Liver (tissue), 3 donors: ENCODE measurements at regions not wholly inside any gene's neighbourhood (a gene's known extent, or its start where the extent isn't known, plus 50 kb on each side); places are given as distances from the start of the nearest gene placed in this dataset.

Experiments
- CTCF ChIP-seq: fragments of 150-350 bp; IDR thresholded peaks from 2 replicates; pipeline ENCODE4 v1.5.1; 2017; ENCODE audit warnings: improper control_type of control experiment, low read depth, low read length; ENCODE audit not compliant: missing input control
- EGR1 ChIP-seq, 2 donors: IDR thresholded peaks; 2 replicates each; pipeline ENCODE4 v1.6.1; 2016 to 2018; ENCODE audit warnings: antibody characterized with exemption in 2 of 2, low read depth in 2 of 2
- GABPA ChIP-seq, 2 donors: IDR thresholded peaks in 1 of 2; conservative IDR thresholded peaks in 1 of 2; 2 replicates each; pipeline ENCODE4 v1.6.1; 2016; ENCODE audit warnings: antibody characterized with exemption in 2 of 2, mild to moderate bottlenecking in 1 of 2, moderate library complexity in 1 of 2
- REST ChIP-seq: IDR thresholded peaks from 2 replicates; pipeline ENCODE4 v1.6.1; 2016; ENCODE audit warnings: antibody characterized with exemption, mild to moderate bottlenecking
- TAF1 ChIP-seq: conservative IDR thresholded peaks from 2 replicates; pipeline ENCODE4 v1.6.1; 2016; ENCODE audit warnings: antibody characterized with exemption, mild to moderate bottlenecking
- donor health status: healthy.
- donor health status: healthy.

- TF ChIP-seq REST (no peak), GABPA (IDR thresholded peaks at IDR 0.05 in 1 of 2, conservative IDR thresholded peaks at IDR 0.05 in 1 of 2) (no peak), EGR1 (IDR thresholded peaks at IDR 0.05; ENCODE audit: low read depth in 2 of 2) (no peak), TAF1 (no peak), CTCF (no peak)
Observed at GRCh38 chr3:31105011-31105410, 210.6 kb upstream of the GADL1 start.
